ENCODE measurements at regions not wholly inside any gene's neighbourhood (a gene's known extent, or its start where the extent isn't known, plus 50 kb on each side); places are given as distances from the start of the nearest gene placed in this dataset.

DNA sequence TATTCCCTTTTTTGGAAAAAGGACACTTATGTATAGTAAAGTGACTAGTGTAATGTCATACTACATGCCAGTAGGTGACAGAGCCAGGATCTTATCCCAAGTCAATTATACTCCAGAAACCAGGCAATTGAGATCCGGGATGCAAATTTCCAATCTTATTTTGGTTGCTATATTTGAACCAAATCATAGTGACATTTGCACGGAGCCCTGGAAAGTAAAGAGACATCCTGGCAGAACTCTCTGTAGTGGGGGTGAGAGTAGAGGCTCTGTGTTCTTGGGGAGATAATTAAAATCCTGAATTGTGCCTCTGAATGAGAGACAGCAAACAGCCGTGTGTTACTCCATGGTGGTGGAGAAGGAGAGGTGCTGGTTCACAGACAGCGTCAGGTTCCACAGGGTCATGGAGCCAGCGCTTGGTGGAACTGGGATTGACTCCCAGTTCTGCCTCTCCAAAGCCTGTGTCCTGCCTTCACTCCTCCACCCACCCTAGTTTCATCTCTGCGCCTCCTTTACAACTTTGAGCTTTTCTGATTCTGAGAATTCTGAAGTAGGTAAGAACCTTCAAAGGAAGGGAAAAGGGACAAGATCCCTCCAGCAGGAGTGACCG, 432.3 kb downstream of the PTPRU start:
- Histone ChIP-seq H3K79me2 (ENCODE audit: insufficient read depth, low read length) (no peaks in the 10 kb centered on the region), H4K20me1 (ENCODE audit: insufficient read depth, low read length) (no peaks in the 10 kb centered on the region), H3K36me3 (ENCODE audit: insufficient read depth, low read length) (no peaks in the 10 kb centered on the region), H3K4me2 (ENCODE audit: low read length) (no peak overlapping the region), H3K27me3 (ENCODE audit: insufficient read depth, low read length) (no peaks in the 10 kb centered on the region), H2AFZ (ENCODE audit: low read depth, low read length) (no peak overlapping the region), H3K4me3 (ENCODE audit: insufficient read depth, low read depth, low read length) (no peak overlapping the region), H3K27ac (ENCODE audit: low read depth, low read length) (no peak overlapping the region), H3K9ac (ENCODE audit: low read length) (no peak overlapping the region), H3K9me3 (ENCODE audit: insufficient read depth, low read depth, low read length) (no peaks in the 10 kb centered on the region), H3K4me1 (ENCODE audit: insufficient read depth, low read length) (no peaks in the 10 kb centered on the region)
- Mint-ChIP-seq H3K4me3 (ENCODE audit: unreplicated experiment) (no peak overlapping the region), H3K36me3 (ENCODE audit: low read depth, unreplicated experiment) (no peaks in the 10 kb centered on the region), H3K4me1 (ENCODE audit: low read depth, unreplicated experiment) (no peaks in the 10 kb centered on the region), H3K9me3 (ENCODE audit: unreplicated experiment) (peaks cover 2% of the 10 kb centered on the region), H3K27ac (ENCODE audit: unreplicated experiment) (no peak overlapping the region), H3K27me3 (ENCODE audit: low read depth, unreplicated experiment) (peaks cover 11% of the 10 kb centered on the region)
- no peak for DNase-seq (ENCODE audit: low read depth)
- no peak for FAIRE-seq
- TF ChIP-seq, protein P1, sequence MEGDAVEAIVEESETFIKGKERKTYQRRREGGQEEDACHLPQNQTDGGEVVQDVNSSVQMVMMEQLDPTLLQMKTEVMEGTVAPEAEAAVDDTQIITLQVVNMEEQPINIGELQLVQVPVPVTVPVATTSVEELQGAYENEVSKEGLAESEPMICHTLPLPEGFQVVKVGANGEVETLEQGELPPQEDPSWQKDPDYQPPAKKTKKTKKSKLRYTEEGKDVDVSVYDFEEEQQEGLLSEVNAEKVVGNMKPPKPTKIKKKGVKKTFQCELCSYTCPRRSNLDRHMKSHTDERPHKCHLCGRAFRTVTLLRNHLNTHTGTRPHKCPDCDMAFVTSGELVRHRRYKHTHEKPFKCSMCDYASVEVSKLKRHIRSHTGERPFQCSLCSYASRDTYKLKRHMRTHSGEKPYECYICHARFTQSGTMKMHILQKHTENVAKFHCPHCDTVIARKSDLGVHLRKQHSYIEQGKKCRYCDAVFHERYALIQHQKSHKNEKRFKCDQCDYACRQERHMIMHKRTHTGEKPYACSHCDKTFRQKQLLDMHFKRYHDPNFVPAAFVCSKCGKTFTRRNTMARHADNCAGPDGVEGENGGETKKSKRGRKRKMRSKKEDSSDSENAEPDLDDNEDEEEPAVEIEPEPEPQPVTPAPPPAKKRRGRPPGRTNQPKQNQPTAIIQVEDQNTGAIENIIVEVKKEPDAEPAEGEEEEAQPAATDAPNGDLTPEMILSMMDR (IDR thresholded peaks at IDR 0.05; ENCODE audit: insufficient read depth, low read depth, low read length) = no peak

DNA sequence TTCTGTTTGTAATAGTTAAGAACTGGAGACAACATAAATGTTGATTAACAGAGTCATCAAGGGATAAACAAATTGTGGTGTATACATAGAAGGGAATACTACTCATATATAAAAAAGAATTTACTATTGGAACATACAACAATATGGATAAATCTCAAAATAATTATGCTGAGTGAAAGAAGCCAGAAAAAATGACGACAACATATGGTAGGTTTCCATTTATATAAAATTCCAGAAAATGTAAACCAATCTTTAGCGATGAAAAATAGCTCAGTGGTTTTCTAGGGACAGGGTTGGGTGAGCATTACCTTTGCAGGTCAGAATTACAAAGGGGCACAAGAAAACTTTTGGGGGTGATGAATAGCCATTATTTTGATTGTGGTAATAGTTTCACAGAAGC, 431.6 kb downstream of the PTPRU start:
- no peaks in the 10 kb centered on the region for H3K9me3 ChIP-seq (ENCODE audit: insufficient read depth, low read depth, low read length)
- Mint-ChIP-seq H3K9me3 (ENCODE audit: unreplicated experiment) (peaks cover 2% of the 10 kb centered on the region), H3K4me1 (ENCODE audit: low read depth, unreplicated experiment) (no peaks in the 10 kb centered on the region), H3K4me3 (ENCODE audit: unreplicated experiment) (no peak overlapping the region), H3K27ac (ENCODE audit: unreplicated experiment) (no peak overlapping the region), H3K27me3 (ENCODE audit: low read depth, unreplicated experiment) (peaks cover 11% of the 10 kb centered on the region), H3K36me3 (ENCODE audit: low read depth, unreplicated experiment) (no peaks in the 10 kb centered on the region)
- FAIRE-seq (no peak), DNase-seq (ENCODE audit: low read depth) (no peak)
- no peak overlapping the region for H3K27ac ChIP-seq (ENCODE audit: low read depth, low read length)
- no peaks in the 10 kb centered on the region for H3K27me3 ChIP-seq (ENCODE audit: insufficient read depth, low read length)
- H3K36me3 ChIP-seq (ENCODE audit: insufficient read depth, low read length) = no peaks in the 10 kb centered on the region
- H3K9ac ChIP-seq (ENCODE audit: low read length) = no peak overlapping the region
- no peak overlapping the region for H3K4me2 ChIP-seq (ENCODE audit: low read length)
- H4K20me1 ChIP-seq (ENCODE audit: insufficient read depth, low read length) = no peaks in the 10 kb centered on the region
- H2AFZ ChIP-seq (ENCODE audit: low read depth, low read length) = no peak overlapping the region
- TF ChIP-seq, protein P1 (IDR thresholded peaks at IDR 0.05; ENCODE audit: insufficient read depth, low read depth, low read length) = no peak
- no peak for TF ChIP-seq EZH2 (IDR thresholded peaks at IDR 0.05; ENCODE audit: insufficient read depth, low read length)
- no peaks in the 10 kb centered on the region for H3K4me1 ChIP-seq (ENCODE audit: insufficient read depth, low read length)
- no peak overlapping the region for H3K4me3 ChIP-seq (ENCODE audit: insufficient read depth, low read depth, low read length)
- H3K79me2 ChIP-seq (ENCODE audit: insufficient read depth, low read length) = no peaks in the 10 kb centered on the region

DNA sequence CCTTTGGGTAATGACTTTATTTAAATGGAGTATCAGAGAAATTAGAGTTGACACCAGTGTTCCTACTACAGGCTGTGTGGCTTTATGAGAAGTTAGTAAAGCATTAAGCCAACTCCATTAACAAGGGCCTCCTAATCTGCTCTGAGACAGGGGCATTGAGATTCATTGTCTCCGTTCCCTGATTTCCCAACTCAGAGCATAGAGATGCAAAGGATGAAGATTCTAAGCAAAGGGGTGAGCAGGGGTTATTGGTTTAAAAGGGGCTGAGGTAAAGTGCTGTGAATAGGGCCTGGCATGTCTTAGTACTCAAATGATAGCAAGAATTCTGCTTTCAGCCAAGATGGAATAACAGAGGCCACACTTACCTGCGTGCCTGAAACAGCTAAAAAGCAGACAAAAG, 428.4 kb downstream of the PTPRU start:
- H3K4me3 Mint-ChIP-seq (ENCODE audit: unreplicated experiment) = no peak overlapping the region
- H3K36me3 ChIP-seq (ENCODE audit: insufficient read depth, low read length) = no peaks in the 10 kb centered on the region
- H3K27ac ChIP-seq (ENCODE audit: low read depth, low read length) = no peak overlapping the region
- no peaks in the 10 kb centered on the region for H3K4me1 ChIP-seq (ENCODE audit: insufficient read depth, low read length)
- H2AFZ ChIP-seq (ENCODE audit: low read depth, low read length) = no peak overlapping the region
- peaks cover 3% of the 10 kb centered on the region for H3K9me3 Mint-ChIP-seq (ENCODE audit: unreplicated experiment)
- H3K27me3 Mint-ChIP-seq (ENCODE audit: low read depth, unreplicated experiment) = peaks cover 11% of the 10 kb centered on the region
- H4K20me1 ChIP-seq (ENCODE audit: insufficient read depth, low read length) = no peaks in the 10 kb centered on the region
- no peaks in the 10 kb centered on the region for H3K27me3 ChIP-seq (ENCODE audit: insufficient read depth, low read length)
- DNase-seq (ENCODE audit: low read depth) = no peak
- FAIRE-seq = no peak
- H3K9ac ChIP-seq (ENCODE audit: low read length) = no peak overlapping the region
- H3K27ac Mint-ChIP-seq (ENCODE audit: unreplicated experiment) = no peak overlapping the region
- no peak overlapping the region for H3K4me2 ChIP-seq (ENCODE audit: low read length)
- no peaks in the 10 kb centered on the region for H3K79me2 ChIP-seq (ENCODE audit: insufficient read depth, low read length)
- no peak overlapping the region for H3K4me3 ChIP-seq (ENCODE audit: insufficient read depth, low read depth, low read length)
- no peaks in the 10 kb centered on the region for H3K4me1 Mint-ChIP-seq (ENCODE audit: low read depth, unreplicated experiment)
- TF ChIP-seq, protein P1 (IDR thresholded peaks at IDR 0.05; ENCODE audit: insufficient read depth, low read depth, low read length) = no peak
- no peak for TF ChIP-seq EZH2 (IDR thresholded peaks at IDR 0.05; ENCODE audit: insufficient read depth, low read length)
- no peaks in the 10 kb centered on the region for H3K36me3 Mint-ChIP-seq (ENCODE audit: low read depth, unreplicated experiment)
- no peaks in the 10 kb centered on the region for H3K9me3 ChIP-seq (ENCODE audit: insufficient read depth, low read depth, low read length)
